HEK293T (cell line): ENCODE measurements at regions not wholly inside any gene's neighbourhood (a gene's known extent, or its start where the extent isn't known, plus 50 kb on each side); places are given as distances from the start of the nearest gene placed in this dataset.
"Not testable (repeated sequence)": the region's sequence is repeated elsewhere in the genome, so short reads cannot be mapped to it uniquely, and the experiment has no call there.

Experiments used
- CTCF ChIA-PET: fragments of 350-600 bp; formaldehyde crosslinking; extraction: SDS; loops from one replicate; lab custom pipeline; 2021; ENCODE audit warnings: antibody characterized with exemption, inconsistent platforms; lab: Yijun Ruan, JAX
- POLR2A ChIA-PET: fragments of 350-600 bp; formaldehyde crosslinking; extraction: SDS; loops from one replicate; lab custom pipeline; 2020; ENCODE audit warnings: antibody characterized with exemption, inconsistent platforms; lab: Yijun Ruan, JAX
- DNase-seq: peaks from one replicate; pipeline ENCODE4 v3.0.0; 2012; ENCODE audit warnings: mixed read lengths; ENCODE audit errors: extremely low spot score
- ARNT ChIP-seq: fragments of 450-650 bp; IDR thresholded peaks from 2 replicates; pipeline ENCODE4 v1.6.1; 2017; ENCODE audit warnings: mild to moderate bottlenecking
- BHLHE40 ChIP-seq: fragments of 450-650 bp; IDR thresholded peaks from 2 replicates; pipeline ENCODE4 v1.6.1; 2016; ENCODE audit warnings: mild to moderate bottlenecking, moderate library complexity, borderline replicate concordance
- CTBP1 ChIP-seq: fragments of 450-650 bp; IDR thresholded peaks from 2 replicates; pipeline ENCODE4 v1.6.1; 2016; ENCODE audit warnings: borderline replicate concordance
- ELF4 ChIP-seq: fragments of 450-650 bp; IDR thresholded peaks from 2 replicates; pipeline ENCODE4 v1.6.1; 2017; ENCODE audit warnings: antibody characterized with exemption
- FOXA1 ChIP-seq: fragments of 450-650 bp; IDR thresholded peaks from 2 replicates; pipeline ENCODE4 v1.6.1; 2016; ENCODE audit warnings: mild to moderate bottlenecking
- FOXK2 ChIP-seq: fragments of 450-650 bp; IDR thresholded peaks from 2 replicates; pipeline ENCODE4 v1.6.1; 2016; ENCODE audit warnings: mild to moderate bottlenecking
- FOXM1 ChIP-seq: fragments of 450-650 bp; IDR thresholded peaks from 2 replicates; pipeline ENCODE4 v1.6.1; 2017; ENCODE audit warnings: mild to moderate bottlenecking, borderline replicate concordance
- HDGF ChIP-seq: fragments of 450-650 bp; IDR thresholded peaks from 2 replicates; pipeline ENCODE4 v1.6.1; 2017; ENCODE audit warnings: antibody characterized with exemption, borderline replicate concordance
- L3MBTL2 ChIP-seq: fragments of 450-650 bp; conservative IDR thresholded peaks from 2 replicates; pipeline ENCODE4 v1.6.1; 2016; ENCODE audit warnings: mild to moderate bottlenecking
- LEF1 ChIP-seq: fragments of 450-650 bp; IDR thresholded peaks from 2 replicates; pipeline ENCODE4 v1.6.1; 2017; ENCODE audit warnings: mild to moderate bottlenecking, borderline replicate concordance
- NFRKB ChIP-seq: fragments of 450-650 bp; IDR thresholded peaks from 2 replicates; pipeline ENCODE4 v1.6.1; 2016; ENCODE audit warnings: mild to moderate bottlenecking, moderate library complexity
- PKNOX1 ChIP-seq: fragments of 450-650 bp; IDR thresholded peaks from 2 replicates; pipeline ENCODE4 v1.6.1; 2016
- SP1 ChIP-seq: fragments of 450-650 bp; IDR thresholded peaks from 2 replicates; pipeline ENCODE4 v1.6.1; 2017
- SUZ12 ChIP-seq: fragments of 450-650 bp; IDR thresholded peaks from 2 replicates; pipeline ENCODE4 v1.6.1; 2016; ENCODE audit warnings: mild to moderate bottlenecking
- TARDBP ChIP-seq: fragments of 450-650 bp; IDR thresholded peaks from 2 replicates; pipeline ENCODE4 v1.6.1; 2016
- ZNF384 ChIP-seq: fragments of 450-650 bp; IDR thresholded peaks from 2 replicates; pipeline ENCODE4 v1.6.1; 2016

GRCh38 chr3:72080095-72080494 lies 295.1 kb upstream of the PROK2 start:
- ChIA-PET POLR2A (no interaction called here), CTCF (no interaction called here)
- DNase-seq: no peak
- TF ChIP-seq FOXK2 (no peak), SP1 (no peak), ELF4 (no peak), ZNF384 (no peak), TARDBP (no peak), LEF1 (no peak), L3MBTL2 (no peak), BHLHE40 (no peak), SUZ12 (no peak), FOXA1 (no peak)

DNA sequence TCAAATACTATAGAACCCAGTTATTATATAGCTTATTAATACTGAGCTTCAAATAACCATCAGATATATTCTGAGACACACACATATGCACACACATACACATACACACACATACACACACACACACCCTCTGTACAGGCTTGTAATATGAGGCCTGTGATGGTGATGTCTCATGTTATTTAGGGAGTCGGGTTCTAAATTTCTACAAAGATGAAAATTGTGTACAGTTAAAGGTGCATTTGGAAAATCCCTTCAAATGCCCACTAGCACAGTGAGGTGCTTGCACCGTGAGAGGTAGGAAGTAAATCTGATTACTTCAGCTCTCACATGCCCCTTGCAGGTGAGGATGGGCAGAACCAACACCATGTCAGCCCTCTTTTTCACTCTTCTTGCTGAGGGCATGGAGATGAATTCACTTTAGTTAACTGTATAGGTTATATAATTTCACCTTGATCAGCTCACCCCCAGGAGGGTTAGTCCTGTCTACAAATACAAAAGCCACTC lies 294.5 kb upstream of the PROK2 start:
- TF ChIP-seq SUZ12 (no peak), LEF1 (no peak), SP1 (no peak), FOXM1 (no peak), TARDBP (no peak), CTBP1 (no peak), ZNF384 (no peak), NFRKB (no peak), ARNT (no peak)
- DNase-seq: no peak
- ChIA-PET POLR2A (no interaction called here), CTCF (no interaction called here)

DNA sequence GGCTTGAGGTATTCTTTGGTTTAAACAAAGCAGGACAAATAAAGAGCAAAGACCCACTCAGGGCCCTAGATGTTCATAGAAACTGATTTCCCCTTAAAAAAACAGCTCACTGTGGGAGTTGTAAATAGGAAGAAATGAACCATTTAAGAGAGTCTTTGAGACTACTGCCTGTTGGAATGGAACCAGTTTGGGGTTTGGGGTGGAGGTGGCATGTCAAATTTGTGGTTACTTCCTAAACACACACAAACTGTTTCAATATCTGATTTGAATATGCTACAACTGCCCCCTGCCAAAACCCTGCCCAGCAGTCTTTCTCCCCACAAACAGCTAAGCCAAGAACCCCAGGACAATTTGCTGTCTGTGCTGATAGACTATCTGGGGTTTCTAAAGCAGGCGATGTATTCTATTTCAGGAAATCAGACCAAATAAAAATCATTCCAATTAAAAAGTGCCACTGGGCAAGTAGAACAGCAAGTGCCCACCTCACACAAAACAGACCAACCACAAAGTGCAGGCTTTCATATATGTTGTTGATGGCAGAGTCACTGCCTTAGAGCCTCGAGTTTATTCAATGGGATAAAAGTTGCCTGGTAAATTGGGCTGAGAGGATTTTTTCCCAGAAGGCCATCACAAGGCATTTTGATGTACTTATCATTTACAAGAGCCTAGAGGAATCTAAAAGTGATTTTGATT lies 293.9 kb upstream of the PROK2 start:
- no peak for DNase-seq
- POLR2A ChIA-PET: no interaction called here
- TF ChIP-seq FOXK2: no peak
- no peak for TF ChIP-seq ZNF384
- TF ChIP-seq CTBP1: no peak
- TF ChIP-seq SUZ12: no peak
- TF ChIP-seq ARNT: no peak
- no peak for TF ChIP-seq ELF4
- TF ChIP-seq NFRKB: no peak
- no peak for TF ChIP-seq TARDBP
- TF ChIP-seq HDGF: no peak
- no peak for TF ChIP-seq FOXA1
- TF ChIP-seq SP1: no peak
- TF ChIP-seq L3MBTL2: no peak
- no peak for TF ChIP-seq PKNOX1
- TF ChIP-seq FOXM1: no peak
- no peak for TF ChIP-seq LEF1
- no peak for TF ChIP-seq BHLHE40
- CTCF ChIA-PET: no interaction called here

DNA sequence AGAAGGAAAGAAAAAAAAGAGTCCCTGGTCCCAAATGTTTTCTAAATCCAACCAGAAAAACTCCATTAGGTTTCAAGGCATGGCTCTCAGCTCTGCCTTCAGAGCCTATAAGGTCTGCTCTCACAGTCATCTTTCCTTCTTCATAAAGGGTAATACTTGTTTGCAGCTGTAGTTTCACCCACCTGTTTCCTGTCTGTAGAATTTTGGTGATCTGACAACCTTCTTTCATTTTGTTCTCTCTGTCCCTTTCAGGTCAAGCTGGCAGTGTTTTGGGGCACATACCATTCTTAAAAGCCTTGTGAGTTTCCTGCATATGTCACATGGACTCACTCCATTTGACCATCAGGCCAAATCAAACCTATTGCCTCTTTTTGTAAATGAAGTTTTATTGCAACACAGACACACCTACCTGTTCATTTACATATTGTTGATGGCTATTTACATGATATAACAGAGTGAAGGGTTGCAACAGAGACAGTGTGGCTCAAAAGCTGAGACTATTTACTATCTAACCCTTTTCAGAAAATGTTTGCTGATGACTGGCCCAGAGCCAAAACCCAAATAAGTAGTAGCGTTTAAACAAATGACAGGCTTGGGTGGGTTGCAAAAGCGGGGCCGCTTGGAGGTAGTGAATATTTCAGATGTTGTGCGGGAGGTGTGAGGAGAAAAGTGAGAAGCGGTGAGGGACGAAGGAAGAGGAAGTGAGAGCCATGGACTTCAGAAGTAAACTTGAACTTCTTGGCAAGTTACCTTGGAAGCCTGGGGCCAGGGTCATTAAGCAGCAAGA lies 292.7 kb upstream of the PROK2 start:
- DNase-seq: no peak
- POLR2A ChIA-PET: no interaction called here
- no peak for TF ChIP-seq TARDBP
- TF ChIP-seq HDGF: no peak
- no peak for TF ChIP-seq ZNF384
- no peak for TF ChIP-seq NFRKB
- TF ChIP-seq CTBP1: no peak
- TF ChIP-seq FOXK2: no peak
- CTCF ChIA-PET: no interaction called here

GRCh38 chr3:72075848-72076247 lies 290.9 kb upstream of the PROK2 start:
- POLR2A ChIA-PET, DNase-seq, CTCF ChIA-PET: not testable (repeated sequence)

GRCh38 chr3:72071624-72072023 lies 286.7 kb upstream of the PROK2 start:
- TF ChIP-seq ELF4 (no peak), PKNOX1 (no peak)
- POLR2A ChIA-PET: no interaction called here
- DNase-seq: no peak
- CTCF ChIA-PET: no interaction called here

DNA sequence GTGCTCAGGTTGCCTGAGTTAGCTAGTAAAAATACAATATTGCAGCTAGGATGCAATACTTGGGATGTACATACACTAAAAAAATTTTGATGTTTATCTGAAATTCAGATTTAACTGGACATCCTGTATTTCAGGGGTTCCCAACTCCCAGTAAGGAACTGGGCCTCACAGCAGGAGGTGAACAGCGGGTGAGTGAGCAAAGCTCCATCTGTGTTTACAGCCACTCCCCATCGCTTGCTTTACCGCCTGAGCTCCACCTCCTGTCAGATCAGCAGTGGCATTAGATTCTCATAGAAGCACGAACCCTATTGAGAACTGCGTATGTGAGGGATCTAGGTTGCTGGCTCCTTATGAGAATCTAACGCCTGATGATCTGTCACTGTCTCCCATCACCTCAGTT lies 285.1 kb upstream of the PROK2 start:
- CTCF ChIA-PET: no interaction called here
- DNase-seq: no peak

More for the DNA sequence above, 285.1 kb upstream of the PROK2 start:
- TF ChIP-seq FOXA1 (no peak), L3MBTL2 (no peak), ARNT (no peak), ELF4 (no peak), SP1 (no peak), SUZ12 (no peak), CTBP1 (no peak), LEF1 (no peak), FOXK2 (no peak), PKNOX1 (no peak), HDGF (no peak), TARDBP (no peak), BHLHE40 (no peak), ZNF384 (no peak), NFRKB (no peak), FOXM1 (no peak)
- POLR2A ChIA-PET: interaction anchor here (1.2 kb wide), 1 partner anchor 15 kb away, joined by 3 read pairs; no protein-coding TSS in a partner anchor
